Adrenal gland (tissue), 9 donors: ENCODE measurements at regions not wholly inside any gene's neighbourhood (a gene's known extent, or its start where the extent isn't known, plus 50 kb on each side); places are given as distances from the start of the nearest gene placed in this dataset.

Experiments used
- DNase-seq, 7 donors: peaks; one replicate each; pipeline ENCODE4 v3.0.0-alpha.2; 2019 to 2020
- H3K27ac ChIP-seq, 5 donors: fragments of 200-600 bp; sonication (generic) in 4 of 5; 1 replicate in 3 of 5; 2 replicates in 2 of 5; pipeline versions ENCODE4 v1.5.1 to v1.8.0; 2016 to 2020; ENCODE audit warnings: mild to moderate bottlenecking in 1 of 5
- H3K27me3 ChIP-seq: fragments of 200-600 bp; 2 replicates; pipeline ENCODE4 v1.8.0; 2021
- H3K36me3 ChIP-seq, 2 donors: fragments of 200-600 bp; replicated peaks in 1 of 2; 1 replicate in 1 of 2; 2 replicates in 1 of 2; pipeline versions ENCODE4 v1.5.1 to v1.8.0; 2018 to 2022
- H3K4me1 ChIP-seq, 2 donors: fragments of 200-600 bp; replicated peaks in 1 of 2; 1 replicate in 1 of 2; 2 replicates in 1 of 2; pipeline versions ENCODE4 v1.5.1 to v1.8.0; 2018 to 2021
- H3K4me3 ChIP-seq, 4 donors: fragments of 200-600 bp; sonication (generic) in 3 of 4; one replicate each; pipeline ENCODE4 v1.5.1; 2016 to 2018
- H3K9me3 ChIP-seq, 3 donors: fragments of 200-600 bp; sonication (generic) in 1 of 3; replicated peaks in 1 of 3; 1 replicate in 2 of 3; 2 replicates in 1 of 3; pipeline versions ENCODE4 v1.5.1 to v1.8.0; 2016 to 2021
- CTCF ChIP-seq, 6 experiments: fragments of 450-650 bp in 4 of 6; fragments of 200-600 bp in 2 of 6; sonication (generic) in 1 of 6; IDR thresholded peaks; 1 replicate in 5 of 6; 2 replicates in 1 of 6; pipeline versions ENCODE4 v1.5.1 to v1.8.0; 2016 to 2021; ENCODE audit warnings: antibody characterized with exemption in 6 of 6, mild to moderate bottlenecking in 2 of 6, moderate library complexity in 1 of 6
- POLR2A ChIP-seq, 2 donors: fragments of 450-650 bp; IDR thresholded peaks; one replicate each; pipeline ENCODE4 v1.6.1; 2017; ENCODE audit warnings: antibody characterized with exemption in 2 of 2, mild to moderate bottlenecking in 2 of 2, moderate library complexity in 1 of 2
- WGBS, 4 donors: extraction: QIAGEN DNeasy Blood & Tissue Kit in 2 of 4; methylation state at CpG; one replicate each; pipeline versions ENCODE4 v1.1.5 to v1.1.7; 2013 to 2017; 5-methylcytosine and 5-hydroxymethylcytosine counted together
- intact Hi-C, 2 donors: fragments of 100-400 bp; cut with DNase I; formaldehyde crosslinking; loops; one replicate each; pipeline versions ENCODE4 v1.14.1 to v1.15.0; 2022 to 2023
- donor health status: healthy with polysubstance abuse.
- donor health status: Bipolar disorder and iron deficiency.
- donor health status: DM: yes; HTN: yes; CAD: no.
- donor health status: DM: no; HTN: no; CAD: no.
- donor health status: DM: no; HTN: no; CAD: no.

- Histone ChIP-seq H3K9me3 (no peaks in the 10 kb centered on the region), H3K27me3 (no peaks in the 10 kb centered on the region), H3K36me3 (no peaks in the 10 kb centered on the region), H3K4me3 (no peak overlapping the region), H3K27ac (no peak overlapping the region), H3K4me1 (no peaks in the 10 kb centered on the region)
- DNase-seq = no peak
- intact Hi-C loops = no loop called here
- TF ChIP-seq CTCF (IDR thresholded peaks at IDR 0.05) = no peak
- no peak for TF ChIP-seq POLR2A (IDR thresholded peaks at IDR 0.05)
These were observed 146.0 kb upstream of the NMUR2 start for GRCh38 chr5:152551061-152551460.

GRCh38 chr5:152556784-152557183 is 151.7 kb upstream of the NMUR2 start:
- TF ChIP-seq POLR2A (IDR thresholded peaks at IDR 0.05) = no peak
- no peak for TF ChIP-seq CTCF (IDR thresholded peaks at IDR 0.05)
- Histone ChIP-seq H3K4me1 (no peaks in the 10 kb centered on the region), H3K27ac (no peak overlapping the region), H3K36me3 (no peaks in the 10 kb centered on the region), H3K27me3 (no peaks in the 10 kb centered on the region), H3K4me3 (no peak overlapping the region), H3K9me3 (no peaks in the 10 kb centered on the region)
- DNase-seq = no peak
- 22 to 35% (median 25%) methylated on average over 4 of the region's 4 CpGs for WGBS, 4 donors
- intact Hi-C loops = no loop called here

- TF ChIP-seq POLR2A (IDR thresholded peaks at IDR 0.05) (no peak), CTCF (IDR thresholded peaks at IDR 0.05) (peak; percentile 37 to 66 (median 54))
- intact Hi-C loops = loop anchor here in 1 of 2 donors (10.0 kb wide), 1 partner anchor 1404 kb away; no protein-coding TSS in a partner anchor
- Histone ChIP-seq H3K36me3 (no peaks in the 10 kb centered on the region), H3K4me3 (no peak overlapping the region), H3K27ac (no peak overlapping the region), H3K27me3 (no peaks in the 10 kb centered on the region), H3K4me1 (no peaks in the 10 kb centered on the region), H3K9me3 (no peaks in the 10 kb centered on the region)
- peak; percentile 36 to 81 (median 57) for DNase-seq
- WGBS, 4 donors = 29 to 36% (median 30%) methylated on average over 6 of the region's 6 CpGs
These were observed 155.5 kb upstream of the NMUR2 start for GRCh38 chr5:152560512-152561137.

- intact Hi-C loops = loop anchor here in 1 of 2 donors (10.0 kb wide), 1 partner anchor 1397 kb away; no protein-coding TSS in a partner anchor
- TF ChIP-seq CTCF (IDR thresholded peaks at IDR 0.05) = no peak
- TF ChIP-seq POLR2A (IDR thresholded peaks at IDR 0.05) = no peak
- 51 to 62% (median 56%) methylated on average over 2 of the region's 2 CpGs for WGBS, 4 donors
- no peaks in the 10 kb centered on the region for H3K9me3 ChIP-seq
- no peak for DNase-seq
- H3K27me3 ChIP-seq = no peaks in the 10 kb centered on the region
- no peak overlapping the region for H3K4me3 ChIP-seq
- no peaks in the 10 kb centered on the region for H3K36me3 ChIP-seq
- no peaks in the 10 kb centered on the region for H3K4me1 ChIP-seq
- no peak overlapping the region for H3K27ac ChIP-seq
These were observed 162.9 kb upstream of the NMUR2 start for GRCh38 chr5:152568016-152568415.
